Nephron (organoid): ENCODE measurements at regions not wholly inside any gene's neighbourhood (a gene's known extent, or its start where the extent isn't known, plus 50 kb on each side); places are given as distances from the start of the nearest gene placed in this dataset.

Experiments used
- H3K27ac Mint-ChIP-seq, 3 experiments: 2 replicates each; pipeline ENCODE4 v1.8.0; 2020; ENCODE audit warnings: mixed read lengths in 3 of 3, mild to moderate bottlenecking in 2 of 3, moderate library complexity in 1 of 3
- H3K27me3 Mint-ChIP-seq: 2 replicates; pipeline ENCODE4 v1.8.0; 2021; ENCODE audit warnings: low read depth, mild to moderate bottlenecking, moderate library complexity, mixed read lengths
- H3K36me3 Mint-ChIP-seq: 2 replicates; pipeline ENCODE4 v1.8.0; 2020; ENCODE audit warnings: low read depth, mixed read lengths
- H3K4me1 Mint-ChIP-seq: 2 replicates; pipeline ENCODE4 v1.8.0; 2020; ENCODE audit warnings: mixed read lengths
- H3K4me3 Mint-ChIP-seq, 3 experiments: 2 replicates each; pipeline ENCODE4 v1.8.0; 2020; ENCODE audit warnings: mild to moderate bottlenecking in 3 of 3, mixed read lengths in 3 of 3, moderate library complexity in 2 of 3
- H3K9me3 Mint-ChIP-seq: 2 replicates; pipeline ENCODE4 v1.8.0; 2020; ENCODE audit warnings: mixed read lengths
- TF ChIP-seq, protein P1 (sequence below), 3 experiments: fragments of 200-600 bp; sonication (generic); IDR thresholded peaks; one replicate each; pipeline ENCODE4 v1.5.0; 2021; ENCODE audit warnings: antibody characterized with exemption in 3 of 3; ENCODE audit not compliant: unreplicated experiment in 3 of 3

DNA sequence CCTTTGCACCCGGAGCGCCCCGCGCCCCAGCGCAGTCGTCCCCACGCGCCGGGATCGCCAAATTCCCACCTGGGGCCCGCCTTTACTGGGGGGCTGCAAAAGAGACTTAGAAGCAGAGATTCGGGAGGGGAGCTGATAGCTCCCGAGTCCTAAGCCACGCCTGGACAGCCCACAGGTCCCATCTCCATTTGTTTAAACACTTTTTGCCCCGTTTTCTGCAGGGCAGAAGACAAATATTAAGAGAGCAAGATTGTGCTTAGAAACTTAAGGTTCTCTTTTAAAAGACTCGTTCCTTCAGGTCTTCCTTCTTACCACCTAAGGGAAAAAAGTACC, 299.1 kb upstream of the NFE2L3 start:
- no peaks in the 10 kb centered on the region for H3K9me3 Mint-ChIP-seq
- no peaks in the 10 kb centered on the region for H3K36me3 Mint-ChIP-seq
- H3K27me3 Mint-ChIP-seq, result no peaks in the 10 kb centered on the region
- peak overlapping the region; percentile 53 to 56 (median 54) for H3K4me3 Mint-ChIP-seq
- TF ChIP-seq, protein P1, sequence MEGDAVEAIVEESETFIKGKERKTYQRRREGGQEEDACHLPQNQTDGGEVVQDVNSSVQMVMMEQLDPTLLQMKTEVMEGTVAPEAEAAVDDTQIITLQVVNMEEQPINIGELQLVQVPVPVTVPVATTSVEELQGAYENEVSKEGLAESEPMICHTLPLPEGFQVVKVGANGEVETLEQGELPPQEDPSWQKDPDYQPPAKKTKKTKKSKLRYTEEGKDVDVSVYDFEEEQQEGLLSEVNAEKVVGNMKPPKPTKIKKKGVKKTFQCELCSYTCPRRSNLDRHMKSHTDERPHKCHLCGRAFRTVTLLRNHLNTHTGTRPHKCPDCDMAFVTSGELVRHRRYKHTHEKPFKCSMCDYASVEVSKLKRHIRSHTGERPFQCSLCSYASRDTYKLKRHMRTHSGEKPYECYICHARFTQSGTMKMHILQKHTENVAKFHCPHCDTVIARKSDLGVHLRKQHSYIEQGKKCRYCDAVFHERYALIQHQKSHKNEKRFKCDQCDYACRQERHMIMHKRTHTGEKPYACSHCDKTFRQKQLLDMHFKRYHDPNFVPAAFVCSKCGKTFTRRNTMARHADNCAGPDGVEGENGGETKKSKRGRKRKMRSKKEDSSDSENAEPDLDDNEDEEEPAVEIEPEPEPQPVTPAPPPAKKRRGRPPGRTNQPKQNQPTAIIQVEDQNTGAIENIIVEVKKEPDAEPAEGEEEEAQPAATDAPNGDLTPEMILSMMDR (IDR thresholded peaks at IDR 0.05; ENCODE audit: unreplicated experiment in 3 of 3), result no peak
- H3K27ac Mint-ChIP-seq, result no peak overlapping the region
- peaks cover 60% of the 10 kb centered on the region for H3K4me1 Mint-ChIP-seq

DNA sequence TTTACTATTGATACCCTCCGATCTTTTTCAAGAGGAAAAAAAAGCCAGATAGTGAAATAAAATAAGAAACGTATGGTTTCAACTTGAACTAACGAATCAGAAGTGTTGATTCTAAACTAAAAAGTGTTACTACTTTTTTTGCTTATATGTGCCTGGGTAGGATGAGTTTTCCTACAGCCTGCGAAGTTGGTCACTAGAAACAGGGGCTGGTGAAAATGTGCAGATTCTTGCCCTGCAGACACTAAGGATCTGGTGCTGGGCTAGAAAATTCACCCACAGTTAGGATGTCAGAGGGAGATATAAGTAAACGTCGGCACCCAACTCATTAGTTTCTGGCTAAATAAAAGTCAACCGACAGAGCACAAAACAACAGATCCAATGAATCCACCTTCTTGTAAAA, 298.7 kb upstream of the NFE2L3 start:
- Mint-ChIP-seq H3K4me1 (peaks cover 56% of the 10 kb centered on the region), H3K36me3 (no peaks in the 10 kb centered on the region), H3K27me3 (no peaks in the 10 kb centered on the region), H3K27ac (no peak overlapping the region), H3K4me3 (peak overlapping the region; percentile 53 to 56 (median 54)), H3K9me3 (no peaks in the 10 kb centered on the region)
- TF ChIP-seq, protein P1 (IDR thresholded peaks at IDR 0.05; ENCODE audit: unreplicated experiment in 3 of 3), result no peak

DNA sequence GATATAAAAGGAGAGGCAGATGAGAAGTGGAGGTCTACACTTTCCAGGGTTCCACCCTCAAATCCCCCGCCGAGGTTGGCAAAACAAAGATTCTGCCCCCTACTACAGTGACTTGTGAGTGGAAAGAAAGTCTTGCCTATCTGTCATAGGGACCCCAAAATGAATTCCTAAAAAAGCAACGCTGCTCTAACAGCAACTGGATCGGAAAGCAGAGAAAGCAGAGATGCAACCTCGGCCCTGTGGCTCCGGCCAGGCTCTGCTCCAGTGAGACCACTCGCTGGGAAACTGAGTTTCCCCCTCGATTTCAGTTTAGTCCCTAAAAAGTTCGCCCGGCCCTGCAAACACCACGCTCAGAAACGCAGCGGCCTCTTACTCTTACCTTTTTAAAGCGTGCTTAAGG, 297.9 kb upstream of the NFE2L3 start:
- H3K9me3 Mint-ChIP-seq, result no peaks in the 10 kb centered on the region
- TF ChIP-seq, protein P1 (IDR thresholded peaks at IDR 0.05; ENCODE audit: unreplicated experiment in 3 of 3), result no peak
- H3K27ac Mint-ChIP-seq, result no peak overlapping the region
- peak overlapping the region; percentile 56 to 58 (median 57) for H3K4me3 Mint-ChIP-seq
- no peaks in the 10 kb centered on the region for H3K36me3 Mint-ChIP-seq
- H3K27me3 Mint-ChIP-seq, result peaks cover 5% of the 10 kb centered on the region
- H3K4me1 Mint-ChIP-seq, result peaks cover 50% of the 10 kb centered on the region

DNA sequence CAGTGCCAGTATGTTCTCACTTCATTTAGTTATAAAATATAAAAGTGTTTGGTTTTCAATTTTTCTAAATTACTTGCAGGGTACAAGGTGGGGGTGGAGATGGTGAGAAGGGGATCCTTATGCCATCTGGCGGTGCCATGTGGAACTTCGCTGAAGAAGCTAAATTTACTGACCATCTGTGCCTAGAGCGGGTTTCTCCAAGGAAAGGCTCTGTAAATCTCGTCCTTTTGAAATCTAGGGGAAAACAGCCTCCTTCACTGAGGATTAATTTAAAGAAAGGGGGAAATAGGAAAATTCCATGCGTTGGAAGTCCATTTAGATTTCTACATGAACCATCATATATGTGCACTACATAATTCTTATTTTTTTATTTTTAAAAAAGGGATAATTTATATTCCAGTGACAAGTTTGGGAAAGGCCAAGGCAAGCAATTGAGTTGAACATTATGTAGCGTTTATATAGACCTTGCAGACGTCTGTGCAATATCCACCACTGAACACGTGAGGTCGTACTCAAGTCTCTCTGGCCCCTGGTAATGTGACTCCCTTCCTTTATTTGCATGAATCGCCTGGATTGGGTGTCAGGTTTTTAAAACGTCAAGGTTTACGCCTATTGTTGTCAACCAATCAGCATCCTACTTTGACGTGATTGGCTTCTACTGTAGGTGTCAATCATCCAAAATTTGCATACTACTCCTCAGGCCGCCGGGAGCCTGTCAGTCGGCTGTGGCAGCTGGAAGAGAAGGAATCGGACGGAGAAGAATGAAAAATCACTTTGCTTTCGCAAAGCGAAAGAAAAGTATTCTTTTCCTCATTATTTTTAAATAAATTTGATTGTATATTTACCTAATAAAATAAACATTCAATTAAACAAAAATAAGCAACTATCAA, 297.1 kb upstream of the NFE2L3 start:
- Mint-ChIP-seq H3K36me3 (no peaks in the 10 kb centered on the region), H3K4me1 (peaks cover 43% of the 10 kb centered on the region), H3K4me3 (peak overlapping the region; percentile 74 to 83 (median 82)), H3K27me3 (peaks cover 13% of the 10 kb centered on the region), H3K27ac (no peak overlapping the region), H3K9me3 (no peaks in the 10 kb centered on the region)
- TF ChIP-seq, protein P1 (IDR thresholded peaks at IDR 0.05; ENCODE audit: unreplicated experiment in 3 of 3), result peak; percentile 84 to 88 (median 87)

DNA sequence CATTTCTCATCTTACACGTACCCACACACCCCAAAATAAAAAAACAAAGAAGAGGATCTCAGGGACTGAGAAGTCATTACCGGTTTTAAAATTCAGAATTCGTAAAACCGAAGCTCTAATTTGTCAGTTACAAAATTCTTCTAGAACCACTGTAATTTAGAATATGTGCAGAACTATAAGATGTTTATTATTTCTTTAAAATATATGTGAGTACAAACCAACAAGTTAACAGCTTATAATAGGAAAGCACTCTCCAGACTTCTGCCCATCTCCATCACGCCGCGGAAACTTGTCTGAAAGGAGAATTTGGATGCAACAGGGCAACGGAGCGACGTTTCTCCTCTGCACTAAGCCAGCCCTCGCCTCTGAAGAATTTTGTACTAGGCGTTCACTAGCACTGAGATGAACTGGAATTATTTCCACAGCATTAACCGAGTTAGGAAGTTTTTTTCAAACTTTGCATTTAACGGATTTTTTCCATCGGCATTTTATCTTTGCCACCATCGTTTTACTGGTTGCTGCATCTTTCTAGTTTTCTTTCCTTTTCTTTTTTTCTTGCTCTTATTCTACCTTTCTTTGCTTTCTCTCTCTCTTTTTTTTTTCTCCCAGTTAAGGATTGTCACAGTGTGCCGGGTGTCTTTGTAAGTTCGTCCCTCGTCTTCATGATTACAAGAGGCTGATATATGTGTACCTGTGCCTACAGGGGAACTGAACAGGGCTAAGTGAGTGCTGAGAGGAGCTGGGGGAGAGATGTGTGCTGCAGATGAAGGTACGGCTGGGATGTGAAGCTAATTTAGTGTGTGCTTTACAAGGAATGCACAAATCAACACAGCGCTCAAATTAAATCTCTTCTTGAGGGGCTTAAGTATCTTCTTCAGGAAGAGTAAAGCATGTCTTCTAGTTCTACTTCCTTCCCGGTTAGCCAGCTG, 295.9 kb upstream of the NFE2L3 start:
- Mint-ChIP-seq H3K4me3 (no peak overlapping the region), H3K27ac (no peak overlapping the region), H3K9me3 (no peaks in the 10 kb centered on the region), H3K4me1 (peaks cover 33% of the 10 kb centered on the region), H3K27me3 (peaks cover 26% of the 10 kb centered on the region), H3K36me3 (no peaks in the 10 kb centered on the region)
- TF ChIP-seq, protein P1 (IDR thresholded peaks at IDR 0.05; ENCODE audit: unreplicated experiment in 3 of 3), result no peak
